Occipital lobe (tissue), 1 donor: ENCODE measurements at regions not wholly inside any gene's neighbourhood (a gene's known extent, or its start where the extent isn't known, plus 50 kb on each side); places are given as distances from the start of the nearest gene placed in this dataset.

Experiments used
- DNase-seq: peaks from one replicate; lab custom pipeline; 2025; lab: John Stamatoyannopoulos, UW

DNA sequence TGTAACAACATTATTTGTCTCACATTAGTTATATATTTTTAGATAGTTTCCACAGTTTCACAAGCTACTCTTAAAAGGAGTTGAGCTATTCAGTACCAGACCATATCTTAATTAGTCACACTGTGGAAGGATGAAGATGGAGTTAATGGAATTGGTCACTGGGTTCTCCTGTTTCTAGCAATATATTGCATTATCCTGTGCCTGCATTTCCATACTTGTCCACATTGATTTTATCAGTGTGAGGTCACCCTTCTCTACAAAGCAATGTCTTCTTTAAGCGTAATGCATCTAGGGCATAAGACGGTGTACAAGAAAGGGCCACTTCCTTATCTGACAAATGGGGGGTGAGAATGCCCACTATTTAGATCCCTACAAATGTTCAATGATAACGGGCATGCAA, 216.8 kb upstream of the TANK start:
- no peak for DNase-seq

DNA sequence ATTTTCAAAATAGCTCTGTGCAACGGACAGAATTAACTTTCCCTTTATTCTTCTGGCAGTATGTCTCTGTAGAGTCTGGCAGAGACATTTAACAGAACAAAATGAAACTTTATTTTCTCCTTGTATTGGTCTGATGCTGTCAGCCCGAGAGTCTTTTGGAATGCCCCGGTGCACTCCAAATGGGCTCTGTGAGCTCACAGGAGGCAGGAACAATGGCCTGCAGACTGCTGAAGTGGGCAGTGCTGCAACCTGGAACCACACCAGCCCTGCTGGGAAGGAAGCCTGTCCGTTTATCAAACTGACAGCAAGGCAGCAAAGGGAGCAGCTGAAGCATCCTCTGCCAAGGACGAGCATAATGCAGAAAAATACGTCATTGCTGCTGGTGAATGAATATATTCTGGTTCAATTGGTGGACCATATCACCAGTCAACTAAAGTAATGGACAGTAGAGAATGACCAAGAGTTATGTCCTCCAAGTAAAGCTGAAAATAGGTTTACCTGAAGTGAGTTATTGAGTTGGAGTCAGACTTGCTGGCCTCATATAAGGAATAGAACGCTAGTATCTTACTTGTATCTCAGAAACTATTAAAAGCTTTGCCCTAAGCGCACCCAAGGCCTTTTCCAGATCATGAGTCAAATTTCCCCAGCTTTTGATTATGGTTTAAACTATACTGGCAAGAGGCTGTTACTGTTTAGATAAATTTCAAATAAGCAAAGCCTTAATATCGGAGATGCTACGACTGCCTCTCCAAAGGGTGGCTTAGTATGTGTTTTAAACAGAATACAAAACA, 207.6 kb upstream of the TANK start:
- DNase-seq, result no peak

GRCh38 chr2:160955578-160955977, 204.7 kb upstream of the TANK start:
- no peak for DNase-seq

GRCh38 chr2:160956243-160956802, 203.9 kb upstream of the TANK start:
- DNase-seq, result no peak

GRCh38 chr2:160963957-160964356, 196.3 kb upstream of the TANK start:
- DNase-seq, result no peak

- no peak for DNase-seq
These were observed 192.7 kb upstream of the TANK start for GRCh38 chr2:160967523-160967922.

DNA sequence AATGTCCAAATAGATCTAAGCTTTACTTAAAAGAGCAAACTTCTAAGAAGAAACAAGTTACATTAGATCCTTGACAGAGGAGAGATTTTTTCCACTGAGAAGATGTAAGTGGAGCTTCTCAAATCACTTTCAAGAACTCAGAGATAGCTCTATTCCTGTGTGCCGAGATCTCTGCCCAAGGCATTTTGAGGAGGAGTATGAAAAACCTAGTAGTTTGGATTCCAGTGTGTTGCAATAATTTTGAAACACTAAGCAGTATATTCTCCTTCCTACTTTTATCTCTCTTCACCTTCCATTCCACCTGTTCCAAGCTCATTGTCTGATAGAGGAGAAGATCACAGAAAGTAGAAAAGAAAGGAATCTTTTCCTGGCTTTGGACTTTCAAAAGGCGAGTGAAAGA, 192.0 kb upstream of the TANK start:
- DNase-seq, result no peak

DNA sequence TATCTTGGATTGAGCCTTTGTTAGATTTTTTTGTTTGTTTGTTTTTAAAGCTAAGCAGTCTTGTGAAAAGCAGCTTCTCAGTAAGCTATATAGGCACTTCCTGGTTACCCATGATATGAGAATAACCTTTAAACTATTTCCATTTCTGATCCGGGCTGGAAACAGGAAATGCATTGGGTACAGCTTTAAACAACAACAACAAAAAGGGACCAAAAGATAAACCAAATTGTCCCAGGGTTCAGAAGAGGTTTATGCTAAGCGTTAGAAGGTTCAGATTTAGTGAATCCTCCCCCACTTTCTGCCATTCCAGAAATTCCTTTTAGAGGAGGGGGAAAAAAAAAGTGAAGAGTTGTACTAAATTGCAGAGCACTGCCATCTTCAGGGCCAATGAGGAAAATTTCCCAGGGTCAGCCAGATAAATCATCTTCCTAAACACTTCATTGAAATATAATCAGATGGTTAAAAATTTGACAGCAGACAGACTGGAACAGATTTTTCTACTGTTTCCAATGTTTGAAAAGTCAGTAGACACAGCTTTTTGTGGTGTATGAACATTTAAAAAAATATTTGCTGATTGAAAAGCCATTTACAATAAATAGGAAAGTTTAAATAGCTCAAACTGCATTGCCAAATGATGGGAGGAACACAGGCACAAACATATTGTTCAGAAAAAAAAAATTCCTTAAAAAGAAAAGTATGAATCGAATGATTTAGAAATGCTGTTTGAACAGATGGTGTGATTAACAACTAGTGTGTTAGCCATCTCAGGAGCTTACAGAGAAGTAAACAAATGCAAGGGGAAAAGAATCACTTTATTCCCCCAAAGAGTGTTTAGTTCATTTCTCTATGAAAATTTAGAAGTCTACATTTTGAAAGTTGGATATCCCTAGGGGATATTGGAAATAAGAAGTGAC, 189.9 kb upstream of the TANK start:
- DNase-seq, result no peak

DNA sequence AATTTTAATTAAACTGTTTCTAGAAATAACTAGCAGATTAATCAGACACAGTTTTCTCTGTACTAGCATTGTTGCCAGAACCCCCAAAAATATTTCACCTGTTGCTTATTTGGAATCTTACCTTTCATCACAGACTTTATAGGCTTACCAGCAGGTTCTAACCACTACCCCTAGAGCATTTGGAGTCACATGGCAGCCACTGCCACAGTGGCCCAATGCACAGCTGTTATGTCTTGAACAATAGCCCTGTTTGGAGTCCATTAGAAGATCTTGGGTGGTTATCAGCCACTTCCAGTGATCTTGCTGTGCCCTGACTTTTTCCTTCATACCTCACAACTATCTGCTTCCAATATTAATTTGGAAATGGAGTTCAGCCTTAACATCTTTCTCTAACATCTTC, 186.2 kb upstream of the TANK start:
- DNase-seq, result no peak

DNA sequence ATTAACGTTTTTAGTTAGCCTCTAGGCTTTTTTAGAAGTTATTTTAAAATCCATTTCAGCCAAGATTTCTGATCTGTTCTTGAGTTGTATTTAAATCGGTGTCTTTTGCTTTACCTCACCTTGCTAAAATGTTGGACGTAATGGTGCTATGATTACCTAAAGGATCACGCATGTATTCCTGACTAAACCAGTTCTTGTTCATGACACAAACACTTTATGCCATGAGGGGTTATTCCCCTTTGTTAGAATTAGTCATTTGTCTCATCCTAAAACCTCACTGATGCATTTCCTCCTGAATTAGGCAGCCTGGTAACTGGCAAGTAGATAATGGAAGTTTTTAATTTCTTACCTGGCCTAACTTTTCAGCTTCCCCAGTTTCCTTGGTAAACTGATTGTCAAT, 185.4 kb upstream of the TANK start:
- no peak for DNase-seq

DNA sequence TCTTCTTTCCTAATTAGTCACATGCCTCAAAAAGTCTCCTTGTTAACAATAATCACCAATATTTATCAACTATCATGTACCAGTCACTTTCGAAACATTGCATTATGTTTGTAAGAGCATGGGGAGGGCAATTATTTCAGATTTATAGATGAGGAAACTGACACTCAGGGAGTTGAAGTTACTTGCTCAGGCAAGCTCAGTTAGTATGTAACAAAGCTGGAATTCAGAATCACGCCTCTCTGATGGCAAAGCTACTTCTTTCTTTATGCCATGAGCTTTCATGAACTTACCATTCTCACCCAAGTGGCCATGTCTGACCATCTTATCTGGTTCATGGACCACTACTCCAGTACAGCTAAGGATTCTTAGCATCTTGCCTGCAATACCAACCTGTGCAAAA, 183.4 kb upstream of the TANK start:
- no peak for DNase-seq

DNA sequence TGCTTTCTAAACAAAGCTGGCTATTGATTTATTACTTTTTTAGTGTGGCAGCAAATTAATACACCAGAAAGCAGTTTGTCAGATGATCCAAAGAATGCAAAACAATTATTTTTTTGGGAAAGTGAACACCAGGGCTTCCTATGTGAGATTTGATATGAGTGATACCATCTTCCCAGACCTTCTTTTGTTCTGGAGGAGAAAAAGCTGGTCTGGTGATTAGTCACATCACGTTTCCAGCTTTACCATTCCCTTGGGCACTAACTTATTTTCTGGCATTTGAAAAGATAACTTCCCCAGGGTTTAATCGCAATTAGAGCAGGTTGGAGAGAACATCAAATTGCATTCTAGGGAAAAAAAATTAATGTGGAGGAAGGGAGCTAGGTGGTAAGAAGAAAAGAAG, 182.9 kb upstream of the TANK start:
- DNase-seq, result no peak

GRCh38 chr2:160977854-160978253, 182.4 kb upstream of the TANK start:
- no peak for DNase-seq

- DNase-seq, result no peak
These were observed 175.7 kb upstream of the TANK start for GRCh38 chr2:160984426-160985077.

DNA sequence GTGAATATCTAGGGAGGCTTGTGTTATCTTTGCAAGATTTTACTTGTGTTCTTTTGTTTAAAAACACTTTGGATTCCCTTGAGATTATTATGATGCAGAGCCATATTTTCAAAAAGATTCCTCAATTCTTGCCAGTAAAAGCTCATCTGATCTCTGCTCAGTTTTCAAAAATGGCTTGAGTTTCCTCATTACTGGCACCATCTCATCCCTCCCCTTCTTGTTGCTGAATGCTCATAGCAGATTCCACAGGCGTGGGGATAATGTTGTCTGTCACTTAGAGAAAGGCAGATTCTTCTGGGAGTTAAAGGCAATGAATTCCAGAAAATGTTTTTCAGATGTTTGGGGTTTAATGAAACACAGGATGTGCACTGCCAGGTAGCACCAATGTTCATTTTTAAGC, 170.4 kb upstream of the TANK start:
- no peak for DNase-seq

- DNase-seq, result no peak
These were observed 166.6 kb upstream of the TANK start for GRCh38 chr2:160993654-160994061.

GRCh38 chr2:160994141-160995002, 165.9 kb upstream of the TANK start:
- peak; percentile 63 for DNase-seq

DNA sequence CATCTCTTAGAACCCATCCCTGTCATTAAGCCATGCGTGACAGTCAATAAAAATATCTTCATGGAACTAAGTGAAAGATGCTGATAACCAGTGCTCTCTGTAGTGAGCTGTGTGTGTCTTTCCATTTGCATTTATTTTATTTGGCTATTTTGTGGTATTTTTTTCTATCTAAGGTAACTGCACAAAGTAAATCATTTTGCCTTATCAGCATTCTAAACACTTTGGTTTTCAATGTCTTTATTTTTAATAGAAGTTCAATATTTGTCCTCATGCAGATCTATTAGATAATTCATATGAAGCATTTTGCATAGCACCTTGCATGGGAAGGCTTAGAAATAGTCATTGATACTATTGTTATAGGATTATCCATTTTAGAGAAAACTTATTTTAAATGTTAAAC, 163.6 kb upstream of the TANK start:
- no peak for DNase-seq

- DNase-seq, result no peak
These were observed 155.8 kb upstream of the TANK start for GRCh38 chr2:161004379-161004778.

DNA sequence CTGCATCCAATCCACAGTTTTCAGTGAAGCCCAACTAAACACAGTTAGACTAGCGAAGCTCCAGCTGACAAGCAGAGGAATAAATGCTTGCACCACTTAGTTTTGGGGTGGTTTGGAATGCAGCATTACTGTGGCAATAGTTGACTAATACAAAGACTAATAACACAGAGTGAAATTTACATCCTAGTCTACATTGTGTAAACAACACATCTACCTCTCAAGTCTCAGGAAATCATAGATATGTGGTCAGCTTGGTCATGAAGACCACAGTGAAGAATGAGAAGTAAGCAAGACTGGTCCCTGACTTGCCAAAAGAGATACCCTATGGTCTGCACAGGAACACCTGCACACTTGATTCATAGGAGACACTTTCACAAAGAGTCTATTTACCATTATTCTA, 155.1 kb upstream of the TANK start:
- no peak for DNase-seq

DNA sequence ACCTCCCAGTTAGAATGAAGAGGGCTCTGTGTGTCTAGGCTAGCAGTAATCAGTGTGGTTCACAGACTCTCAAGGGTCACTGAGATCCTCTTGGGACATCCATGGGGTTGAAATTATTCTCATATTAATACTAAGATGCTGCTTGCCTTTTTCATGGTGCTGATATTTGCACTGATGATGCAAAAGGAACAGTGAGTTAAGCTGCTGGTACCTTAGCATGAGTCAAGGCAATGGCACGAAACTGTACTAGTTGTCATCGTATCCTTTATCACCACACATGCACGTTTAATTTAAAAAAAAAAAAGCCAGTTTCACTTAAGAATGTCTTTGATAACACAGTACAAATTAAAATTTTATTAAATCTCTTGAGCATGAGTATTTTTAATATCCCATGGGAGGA, 151.9 kb upstream of the TANK start:
- no peak for DNase-seq
